NCI-H146 (cell line): ENCODE measurements at regions not wholly inside any gene's neighbourhood (a gene's known extent, or its start where the extent isn't known, plus 50 kb on each side); places are given as distances from the start of the nearest gene placed in this dataset.
"Not testable (repeated sequence)": the region's sequence is repeated elsewhere in the genome, so short reads cannot be mapped to it uniquely, and the experiment has no call there.

Source experiments
- DNase-seq: peaks from one replicate; lab custom pipeline; 2025; lab: John Stamatoyannopoulos, UW

DNA sequence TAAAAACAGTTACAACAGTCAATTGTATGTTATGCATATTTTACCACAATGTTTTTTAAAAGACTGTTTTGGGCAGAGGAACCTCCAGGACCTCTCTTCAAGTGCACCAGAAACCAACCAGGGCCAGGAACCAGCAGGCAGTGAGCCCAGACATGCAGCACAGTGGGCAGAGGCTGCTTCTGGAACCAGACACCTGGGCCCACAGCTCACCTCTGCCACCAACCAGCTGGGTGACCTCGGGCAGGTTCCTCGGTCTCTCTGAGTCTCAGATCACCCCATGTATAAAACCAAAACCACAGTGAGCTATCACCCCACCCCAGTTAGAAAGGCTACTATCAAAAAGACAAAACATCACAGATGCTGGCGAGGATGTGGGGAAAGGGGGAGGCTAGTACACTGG lies 161.0 kb downstream of the C16orf95 start:
- no peak for DNase-seq

GRCh38 chr16:87160234-87160636 lies 157.0 kb downstream of the C16orf95 start:
- DNase-seq: no peak

GRCh38 chr16:87160701-87161337 lies 156.4 kb downstream of the C16orf95 start:
- DNase-seq: no peak

GRCh38 chr16:87161410-87161809 lies 155.8 kb downstream of the C16orf95 start:
- DNase-seq: not testable (repeated sequence)

- no peak for DNase-seq
Observed at GRCh38 chr16:87161822-87162676, 155.1 kb downstream of the C16orf95 start.

- not testable (repeated sequence) for DNase-seq
Observed at GRCh38 chr16:87162799-87163198, 154.4 kb downstream of the C16orf95 start.

DNA sequence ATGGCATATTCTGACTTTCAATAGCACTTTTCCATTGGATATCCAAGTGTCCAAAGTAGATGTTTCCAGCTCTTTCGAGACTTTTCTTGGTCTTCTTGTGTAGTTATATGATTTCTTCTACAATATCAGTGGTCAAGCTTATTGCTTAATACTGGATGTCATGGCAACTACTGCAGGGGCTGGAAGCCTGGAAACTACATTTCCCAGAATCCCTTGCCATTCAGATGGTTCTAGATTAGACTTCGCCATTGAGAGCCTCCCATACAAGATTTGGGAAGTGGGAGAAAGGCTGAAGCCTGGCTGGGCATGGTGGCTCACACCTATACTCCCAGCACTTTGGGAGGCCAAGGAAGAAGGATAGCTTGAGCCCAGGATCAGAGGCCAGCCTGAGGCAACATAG lies 153.6 kb downstream of the C16orf95 start:
- DNase-seq: no peak

GRCh38 chr16:87165151-87165550 lies 152.0 kb downstream of the C16orf95 start:
- DNase-seq: no peak

GRCh38 chr16:87165885-87166284 lies 151.3 kb downstream of the C16orf95 start:
- no peak for DNase-seq

- no peak for DNase-seq
Observed at GRCh38 chr16:87166321-87166720, 150.9 kb downstream of the C16orf95 start.

- DNase-seq: no peak
Observed at GRCh38 chr16:87166934-87167333, 150.3 kb downstream of the C16orf95 start.

DNA sequence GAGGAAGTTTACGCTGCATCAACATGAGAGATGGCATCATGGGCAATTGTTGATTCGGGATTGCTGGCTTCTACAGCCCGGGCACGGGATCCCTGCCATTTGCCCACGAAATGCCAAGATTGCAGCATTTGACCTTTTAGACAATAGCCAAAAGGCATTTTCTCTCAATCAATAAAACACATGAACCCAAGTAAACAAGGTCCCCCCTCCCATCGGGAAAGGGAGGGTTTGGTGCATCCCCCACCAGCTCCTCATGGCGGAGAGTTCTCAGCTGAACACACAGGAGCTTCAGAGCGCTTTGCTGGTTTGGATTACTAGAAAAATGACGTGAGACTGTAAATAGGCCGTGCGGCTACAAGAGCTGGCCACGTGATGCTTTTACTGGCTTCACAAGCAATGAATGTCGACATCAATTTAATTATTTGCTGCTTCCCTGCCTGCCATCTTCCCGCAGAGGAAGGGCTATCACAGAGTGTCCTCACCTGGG lies 147.6 kb downstream of the C16orf95 start:
- no peak for DNase-seq

- no peak for DNase-seq
Observed at GRCh38 chr16:87170310-87170709, 146.9 kb downstream of the C16orf95 start.

DNA sequence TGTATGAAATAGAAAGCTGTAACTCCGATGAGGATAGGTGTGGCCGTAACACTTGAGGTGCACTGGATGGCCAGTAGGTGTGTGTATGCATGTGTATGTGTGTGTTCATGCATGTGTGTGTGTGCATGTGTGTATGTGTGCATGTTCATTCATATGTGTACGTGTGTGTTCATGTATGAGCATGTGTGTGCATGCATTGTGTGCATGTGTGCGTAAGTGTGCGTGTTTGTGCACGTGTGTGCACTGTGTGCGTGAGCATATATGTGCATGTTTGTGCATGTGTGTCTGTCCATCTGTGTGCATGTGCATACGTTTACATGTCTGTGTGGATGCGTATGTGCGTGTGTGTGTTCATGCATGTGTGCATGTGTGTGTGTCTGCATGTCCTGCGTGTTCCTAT lies 145.5 kb downstream of the C16orf95 start:
- no peak for DNase-seq

GRCh38 chr16:87172632-87173031 lies 144.6 kb downstream of the C16orf95 start:
- no peak for DNase-seq

- no peak for DNase-seq
Observed at GRCh38 chr16:87173294-87173893, 143.8 kb downstream of the C16orf95 start.

DNA sequence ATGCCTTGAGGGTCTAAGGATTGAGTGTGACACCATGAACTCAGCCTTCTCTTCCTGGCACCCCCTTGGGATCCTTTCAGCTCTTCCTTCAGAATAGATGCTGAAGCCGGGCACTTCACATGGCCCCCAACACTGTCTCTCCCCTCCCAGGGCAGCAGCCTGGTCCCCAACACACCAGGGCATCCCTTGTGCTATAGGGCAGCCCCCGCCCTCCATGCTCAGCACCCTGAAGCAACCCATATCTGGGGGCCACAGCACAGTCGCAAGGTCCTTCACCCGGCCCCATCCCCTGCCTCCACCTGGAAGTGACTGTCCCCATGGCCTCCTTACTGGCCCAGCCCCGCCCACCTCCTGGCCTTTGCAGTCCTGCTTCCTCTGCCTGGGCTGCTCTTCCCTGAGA lies 143.1 kb downstream of the C16orf95 start:
- no peak for DNase-seq

GRCh38 chr16:87176735-87177134 lies 140.5 kb downstream of the C16orf95 start:
- no peak for DNase-seq

GRCh38 chr16:87177673-87178072 lies 139.5 kb downstream of the C16orf95 start:
- no peak for DNase-seq

DNA sequence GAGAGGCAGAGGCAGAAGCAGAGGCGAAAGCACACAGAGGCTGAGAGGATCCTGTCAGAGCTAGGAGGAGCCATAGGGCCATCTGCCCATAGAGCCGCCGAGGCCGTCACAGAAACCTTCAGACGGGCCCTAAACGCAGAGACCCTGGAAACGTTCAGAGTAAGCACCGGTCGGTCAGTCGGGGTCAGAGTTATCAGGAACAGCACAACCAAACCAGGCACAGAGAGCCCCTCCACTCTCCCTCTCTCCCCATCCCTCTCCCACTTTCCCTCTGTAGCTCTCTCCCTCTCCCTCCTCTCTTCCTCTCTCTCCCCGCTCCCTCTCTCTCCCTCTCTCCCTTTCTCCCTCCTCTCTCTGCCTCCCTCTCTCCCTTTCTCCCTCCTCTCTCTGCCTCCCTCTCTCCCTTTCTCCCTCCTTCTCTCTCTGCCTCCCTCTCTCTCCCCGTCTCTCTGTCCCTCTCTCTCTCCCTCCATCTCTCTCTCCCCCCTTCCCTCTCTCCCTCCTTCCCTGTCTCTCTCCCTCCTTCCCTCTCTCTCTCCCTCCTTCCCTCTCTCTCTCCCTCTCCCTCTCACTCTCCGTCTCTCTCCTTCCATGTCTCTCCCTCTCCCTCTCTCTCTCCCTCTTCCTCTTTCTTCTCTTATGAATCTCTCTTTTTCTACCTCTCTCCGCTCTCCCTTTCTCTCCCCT lies 138.9 kb downstream of the C16orf95 start:
- DNase-seq: no peak

- DNase-seq: no peak
Observed at GRCh38 chr16:87178977-87179376, 138.2 kb downstream of the C16orf95 start.

DNA sequence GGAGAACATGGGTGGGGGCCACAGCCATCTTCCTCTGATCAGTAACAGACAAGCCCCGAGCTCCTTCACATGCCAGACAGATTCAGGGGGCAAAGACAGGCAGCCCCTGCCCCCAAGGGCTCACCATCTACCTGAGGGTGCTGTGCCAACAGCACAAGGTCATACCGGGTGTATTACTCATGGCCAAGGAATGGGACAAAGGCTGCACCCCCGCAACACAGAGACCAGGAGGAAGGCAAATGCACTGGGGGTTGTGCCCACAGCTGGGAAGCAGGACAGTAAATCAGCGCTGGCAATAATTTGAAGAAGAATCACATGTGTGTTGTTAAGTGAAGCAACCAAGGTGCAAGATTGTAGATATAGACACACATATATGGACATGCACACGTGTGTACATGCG lies 137.1 kb downstream of the C16orf95 start:
- DNase-seq: no peak
